Heart right ventricle (tissue), 16 donors: ENCODE measurements at regions not wholly inside any gene's neighbourhood (a gene's known extent, or its start where the extent isn't known, plus 50 kb on each side); places are given as distances from the start of the nearest gene placed in this dataset.
"Not testable (repeated sequence)": the region's sequence is repeated elsewhere in the genome, so short reads cannot be mapped to it uniquely, and the experiment has no call there.

Source experiments
- ATAC-seq, 8 donors: fragments of 200-7000 bp; cut with Tn5 transposase; one replicate each; pipeline ENCODE4 v1.9.1; 2020; ENCODE audit warnings: mild to moderate bottlenecking in 8 of 8, moderate library complexity in 8 of 8, moderate number of reproducible peaks in 1 of 8
- DNase-seq, 2 donors: peaks; one replicate each; pipeline ENCODE4 v3.0.0-alpha.2; 2020
- H3K27ac ChIP-seq, 10 donors: fragments of 200-600 bp; sonication (generic) in 2 of 10; one replicate each; pipeline versions ENCODE4 v1.5.0 to v1.8.0; 2020 to 2022; ENCODE audit warnings: mild to moderate bottlenecking in 3 of 10
- H3K27me3 ChIP-seq, 7 donors: fragments of 200-600 bp; one replicate each; pipeline ENCODE4 v1.8.0; 2021 to 2022; ENCODE audit warnings: mild to moderate bottlenecking in 2 of 7
- H3K36me3 ChIP-seq, 9 donors: fragments of 200-600 bp; sonication (generic) in 1 of 9; one replicate each; pipeline versions ENCODE4 v1.5.0 to v1.8.0; 2020 to 2022; ENCODE audit warnings: mild to moderate bottlenecking in 2 of 9
- H3K4me1 ChIP-seq, 9 donors: fragments of 200-600 bp; sonication (generic) in 1 of 9; one replicate each; pipeline versions ENCODE4 v1.5.0 to v1.8.0; 2020 to 2022; ENCODE audit warnings: mild to moderate bottlenecking in 4 of 9
- H3K4me3 ChIP-seq, 10 donors: fragments of 200-600 bp; sonication (generic) in 2 of 10; one replicate each; pipeline versions ENCODE4 v1.5.0 to v1.8.0; 2020 to 2022; ENCODE audit warnings: mild to moderate bottlenecking in 7 of 10, moderate library complexity in 2 of 10
- H3K9me3 ChIP-seq, 11 donors: fragments of 200-600 bp in 10 of 11; sonication (generic) in 2 of 11; one replicate each; pipeline versions ENCODE4 v1.5.0 to v1.8.0; 2013 to 2022; ENCODE audit warnings: mild to moderate bottlenecking in 2 of 11, control low read depth in 1 of 11, moderate library complexity in 1 of 11
- WGBS, 2 donors: extraction: QIAGEN DNeasy Blood & Tissue Kit; methylation state at CpG; one replicate each; pipeline ENCODE4 v1.1.7; 2013; ENCODE audit warnings: inconsistent platforms in 1 of 2; 5-methylcytosine and 5-hydroxymethylcytosine counted together
- intact Hi-C, 10 donors: fragments of 100-400 bp; cut with DNase I; formaldehyde crosslinking; loops; one replicate each; pipeline versions ENCODE4 v1.11.1 to v1.14.2; 2022
- TF ChIP-seq, protein P1 (sequence below), 9 donors: fragments of 200-600 bp; sonication (generic) in 2 of 9; IDR thresholded peaks; one replicate each; pipeline versions ENCODE4 v1.5.0 to v1.8.0; 2021 to 2022; ENCODE audit warnings: antibody characterized with exemption in 9 of 9, mild to moderate bottlenecking in 5 of 9, moderate library complexity in 1 of 9
- donor health status: Arrhythmogenic right ventricular cardiomyopathy.
- donor health status: ischemic (EF 13 %, LVEDD 7.1; RV severe dilation, severe dysfunction).
- donor health status: healthy with polysubstance abuse.
- donor health status: DM: no; HTN: yes; CAD: no.
- donor health status: DM: no; HTN: no; CAD: no.
- donor health status: ischemic (EF 25% LVEDD 6.9; RV normal size, moderate dysfunction).
- donor health status: ischemic (EF 25% LVEDD 5.7; RV mildly dilated, moderate dysfunction).
- donor health status: healthy.
- donor health status: DM: yes; HTN: yes; CAD: no.
- donor health status: Ischemic cardiomyopathy.
- donor health status: ischemic (EF 35%, LVEDD 5.7; RV mildly dilated, moderate dysfunction).
- donor health status: nonischemic (EF 11% LVEDD 7.7; RV severe dilation, severe dysfunction).
- donor health status: DM: yes; HTN: yes; CAD: no.
- donor health status: PGD.
- donor health status: ischemic (EF 29% LVEDD 5.4; RV normal size, mild dysfunction).
- donor health status: nonischemic (EF 23%, LVEDD 6.1; RV moderate dilation, normal function).

DNA sequence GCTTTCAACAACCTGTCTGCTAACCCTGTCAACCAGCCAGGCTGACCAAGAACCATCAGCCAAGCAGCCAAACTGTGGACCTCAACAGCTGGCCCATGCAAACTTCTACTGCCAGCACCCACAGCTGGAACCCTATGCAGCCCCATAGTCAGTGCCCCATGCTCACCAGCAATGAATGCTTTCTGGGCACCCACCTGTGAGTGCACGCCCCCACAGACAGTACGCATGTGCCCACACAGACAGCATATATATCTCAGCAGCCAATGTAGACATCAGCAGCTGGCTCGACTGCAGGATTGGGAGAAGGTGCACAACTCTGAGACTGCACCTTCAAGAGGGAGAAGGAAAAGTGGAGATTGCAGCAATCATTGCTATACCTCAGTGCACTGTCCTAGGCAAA, 1534.6 kb downstream of the GRIK2 start:
- intact Hi-C loops: no loop called here
- DNase-seq (no peak), ATAC-seq (no peak)
- TF ChIP-seq, protein P1, sequence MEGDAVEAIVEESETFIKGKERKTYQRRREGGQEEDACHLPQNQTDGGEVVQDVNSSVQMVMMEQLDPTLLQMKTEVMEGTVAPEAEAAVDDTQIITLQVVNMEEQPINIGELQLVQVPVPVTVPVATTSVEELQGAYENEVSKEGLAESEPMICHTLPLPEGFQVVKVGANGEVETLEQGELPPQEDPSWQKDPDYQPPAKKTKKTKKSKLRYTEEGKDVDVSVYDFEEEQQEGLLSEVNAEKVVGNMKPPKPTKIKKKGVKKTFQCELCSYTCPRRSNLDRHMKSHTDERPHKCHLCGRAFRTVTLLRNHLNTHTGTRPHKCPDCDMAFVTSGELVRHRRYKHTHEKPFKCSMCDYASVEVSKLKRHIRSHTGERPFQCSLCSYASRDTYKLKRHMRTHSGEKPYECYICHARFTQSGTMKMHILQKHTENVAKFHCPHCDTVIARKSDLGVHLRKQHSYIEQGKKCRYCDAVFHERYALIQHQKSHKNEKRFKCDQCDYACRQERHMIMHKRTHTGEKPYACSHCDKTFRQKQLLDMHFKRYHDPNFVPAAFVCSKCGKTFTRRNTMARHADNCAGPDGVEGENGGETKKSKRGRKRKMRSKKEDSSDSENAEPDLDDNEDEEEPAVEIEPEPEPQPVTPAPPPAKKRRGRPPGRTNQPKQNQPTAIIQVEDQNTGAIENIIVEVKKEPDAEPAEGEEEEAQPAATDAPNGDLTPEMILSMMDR (IDR thresholded peaks at IDR 0.05): no peak
- no peak overlapping the region for H3K4me3 ChIP-seq
- no peaks in the 10 kb centered on the region for H3K9me3 ChIP-seq
- 87 to 90% methylated on average over 3 of the region's 3 CpGs for WGBS, 2 donors
- no peak overlapping the region for H3K27ac ChIP-seq
- no peaks in the 10 kb centered on the region for H3K36me3 ChIP-seq
- H3K4me1 ChIP-seq: no peaks in the 10 kb centered on the region
- H3K27me3 ChIP-seq: no peaks in the 10 kb centered on the region

DNA sequence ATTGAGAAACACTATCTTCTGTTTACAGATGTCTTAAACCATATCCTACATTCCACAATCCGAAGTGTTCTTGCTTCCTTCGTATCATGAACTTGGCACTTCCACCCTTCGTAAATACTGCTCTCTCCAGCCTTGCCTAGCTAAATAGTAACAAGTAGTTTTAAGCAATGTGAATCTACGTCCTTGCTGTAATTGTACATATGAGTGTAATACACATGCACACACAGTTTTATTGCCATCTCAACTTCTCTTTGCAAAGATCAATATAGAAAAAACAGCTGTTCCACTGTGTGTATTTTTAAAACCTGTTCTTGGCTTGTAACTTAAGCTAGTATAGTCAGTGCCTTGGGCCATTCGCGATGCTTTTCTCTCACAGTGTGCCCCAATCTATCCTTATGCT, 1524.7 kb downstream of the GRIK2 start:
- ATAC-seq: no peak
- WGBS, 2 donors: 67 to 69% methylated on average over 6 of the region's 6 CpGs
- intact Hi-C loops: no loop called here

DNA sequence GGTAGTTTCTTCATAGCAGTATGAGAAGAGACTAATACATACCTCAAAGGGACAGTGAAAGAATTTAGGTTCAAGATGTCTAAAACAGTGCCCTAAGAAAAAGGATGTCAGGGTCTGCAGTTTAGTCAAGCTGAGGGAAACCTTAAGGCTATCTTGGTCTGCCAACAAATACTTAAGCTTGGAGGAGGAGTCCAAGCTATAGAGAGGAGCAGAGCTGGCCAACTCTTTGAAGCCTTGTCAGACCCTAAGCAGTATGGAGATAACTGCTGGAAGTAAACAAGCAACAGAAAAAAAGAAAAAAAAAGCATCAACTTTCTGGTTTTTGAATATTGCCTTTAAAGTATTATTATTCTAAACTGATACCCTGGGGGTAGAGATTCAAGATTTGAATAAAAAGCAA, 1518.1 kb downstream of the GRIK2 start:
- ATAC-seq: no peak
- intact Hi-C loops: no loop called here
- no peak overlapping the region for H3K4me3 ChIP-seq
- no peak overlapping the region for H3K27ac ChIP-seq
- H3K36me3 ChIP-seq: no peaks in the 10 kb centered on the region
- no peak for DNase-seq
- H3K4me1 ChIP-seq: no peaks in the 10 kb centered on the region
- H3K9me3 ChIP-seq: peaks cover 0 to 20% (median 0%) of the 10 kb centered on the region in 11 donors
- TF ChIP-seq, protein P1 (IDR thresholded peaks at IDR 0.05): no peak
- H3K27me3 ChIP-seq: no peaks in the 10 kb centered on the region

More for the DNA sequence above, 1524.7 kb downstream of the GRIK2 start:
- Histone ChIP-seq H3K4me1 (no peaks in the 10 kb centered on the region), H3K27ac (no peak overlapping the region), H3K27me3 (no peaks in the 10 kb centered on the region), H3K9me3 (peaks cover 0 to 6% (median 0%) of the 10 kb centered on the region in 11 donors), H3K36me3 (no peaks in the 10 kb centered on the region), H3K4me3 (no peak overlapping the region)
- DNase-seq: no peak
- TF ChIP-seq, protein P1 (IDR thresholded peaks at IDR 0.05): no peak

DNA sequence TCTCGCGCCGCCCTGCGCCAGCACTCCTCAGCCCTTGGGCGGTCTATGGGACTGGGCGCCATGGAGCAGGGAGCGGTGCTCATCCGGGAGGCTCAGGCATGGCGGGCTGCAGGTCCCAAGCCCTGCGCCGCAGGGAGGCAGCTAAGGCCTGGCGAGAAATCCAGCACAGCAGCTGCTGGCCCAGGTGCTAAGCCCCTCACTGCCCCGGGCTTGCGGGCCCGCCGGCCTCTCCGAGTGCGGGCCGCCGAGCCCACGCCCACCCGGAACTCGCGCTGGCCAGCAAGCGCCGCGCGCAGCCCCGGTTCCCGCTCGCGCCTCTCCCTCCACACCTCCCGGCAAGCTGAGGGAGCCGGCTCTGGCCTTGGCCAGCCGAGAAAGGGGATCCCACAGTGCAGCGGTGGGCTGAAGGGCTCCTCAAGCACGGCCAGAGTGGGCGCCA, 1517.2 kb downstream of the GRIK2 start:
- H3K4me3 ChIP-seq, H3K27ac ChIP-seq, intact Hi-C loops, DNase-seq, H3K36me3 ChIP-seq, ATAC-seq, H3K27me3 ChIP-seq, H3K4me1 ChIP-seq: not testable (repeated sequence)
- whole genome bisulfite sequencing, 2 donors: 95% methylated on average over 38 of the region's 38 CpGs
- peaks cover 0 to 20% (median 0%) of the 10 kb centered on the region in 11 donors for H3K9me3 ChIP-seq

DNA sequence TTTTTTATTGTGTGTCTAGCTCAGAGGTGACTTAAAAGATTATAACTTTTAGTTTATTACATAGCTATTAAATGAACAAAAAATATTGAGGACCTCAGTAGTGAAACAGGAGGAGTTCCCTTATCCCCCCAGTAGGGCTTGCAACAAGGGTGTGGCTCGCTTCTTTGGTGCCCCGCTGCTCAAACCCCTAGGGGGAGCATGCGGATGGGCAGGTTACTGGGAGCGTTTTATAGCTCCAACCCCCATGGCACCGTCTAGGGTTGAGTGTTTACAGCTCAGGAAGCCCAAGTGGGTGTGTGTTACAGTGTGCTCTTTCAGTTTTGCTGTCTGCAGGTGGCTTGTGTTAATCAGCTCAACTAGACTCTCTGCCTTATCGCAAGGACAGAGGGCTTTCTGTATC, 1513.7 kb downstream of the GRIK2 start:
- TF ChIP-seq, protein P1 (IDR thresholded peaks at IDR 0.05): no peak
- no peaks in the 10 kb centered on the region for H3K4me1 ChIP-seq
- WGBS, 2 donors: 71 to 72% methylated on average over 6 of the region's 6 CpGs
- no peaks in the 10 kb centered on the region for H3K27me3 ChIP-seq
- intact Hi-C loops: no loop called here
- peaks cover 0 to 18% (median 0%) of the 10 kb centered on the region in 11 donors for H3K9me3 ChIP-seq
- no peak for ATAC-seq
- H3K36me3 ChIP-seq: no peaks in the 10 kb centered on the region
- H3K27ac ChIP-seq: no peak overlapping the region
- H3K4me3 ChIP-seq: no peak overlapping the region
- DNase-seq: no peak
